ENCODE measurements at regions not wholly inside any gene's neighbourhood (a gene's known extent, or its start where the extent isn't known, plus 50 kb on each side); places are given as distances from the start of the nearest gene placed in this dataset.

GRCh38 chr12:107356937-107357295 lies 263.6 kb upstream of the CRY1 start:
- Histone ChIP-seq H3K9ac (replicated peaks in 1 of 4; ENCODE audit: extremely low read depth in 1 of 4, low read depth in 3 of 4, low read length in 3 of 4) (no peak overlapping the region), H2BK20ac (ENCODE audit: low read length) (no peak overlapping the region), H3K79me2 (ENCODE audit: control insufficient read depth in 1 of 2, insufficient read depth in 2 of 2, low read length in 2 of 2) (no peaks in the 10 kb centered on the region), H2AFZ (ENCODE audit: low read length) (no peak overlapping the region), H3K27ac (ENCODE audit: low read depth, low read length) (no peak overlapping the region), H3K79me1 (ENCODE audit: low read depth, low read length) (no peaks in the 10 kb centered on the region), H4K20me1 (replicated peaks in 1 of 2; ENCODE audit: control insufficient read depth in 1 of 2, insufficient read depth in 2 of 2, low read length in 2 of 2) (peaks cover 0 to 2% of the 10 kb centered on the region in 2 experiments), H3K36me3 (ENCODE audit: control insufficient read depth in 2 of 4, insufficient read depth in 4 of 4, low read length in 3 of 4) (no peaks in the 10 kb centered on the region), H4K8ac (ENCODE audit: extremely low read depth, insufficient read depth, low read length) (no peak overlapping the region), H3K27me3 (replicated peaks in 1 of 4; ENCODE audit: control insufficient read depth in 3 of 4, extremely low read depth in 1 of 4, insufficient read depth in 3 of 4, low read length in 3 of 4) (no peaks in the 10 kb centered on the region), H3K4ac (replicated peaks; ENCODE audit: insufficient read length, low read depth, low read length) (no peak overlapping the region), H2BK5ac (ENCODE audit: low read depth, low read length) (no peak overlapping the region), H2AK5ac (ENCODE audit: low read depth, low read length) (no peak overlapping the region), H3K23ac (ENCODE audit: insufficient read length) (no peak overlapping the region), H3K18ac (ENCODE audit: extremely low read depth, low read length) (no peak overlapping the region), H3K4me3 (ENCODE audit: extremely low read depth in 1 of 4, insufficient read depth in 2 of 4, low read depth in 3 of 4, low read length in 4 of 4) (no peak overlapping the region), H3K9me3 (ENCODE audit: insufficient read depth in 2 of 2, low read depth in 1 of 2, low read length in 1 of 2) (peaks cover 6 to 9% of the 10 kb centered on the region in 2 experiments), H4K5ac (ENCODE audit: insufficient read length, low read depth, low read length) (no peak overlapping the region), H4K91ac (replicated peaks; ENCODE audit: insufficient read length, low read length) (no peak overlapping the region), H3K14ac (ENCODE audit: insufficient read length) (no peak overlapping the region), H3K56ac (replicated peaks; ENCODE audit: insufficient read length, low read depth, low read length) (no peak overlapping the region), H3K4me1 (replicated peaks in 1 of 4; ENCODE audit: control insufficient read depth in 3 of 4, insufficient read depth in 4 of 4, low read length in 3 of 4) (no peaks in the 10 kb centered on the region), H2BK120ac (replicated peaks; ENCODE audit: low read depth, low read length) (no peak overlapping the region), H2BK12ac (ENCODE audit: low read depth, low read length) (no peak overlapping the region), H2BK15ac (ENCODE audit: low read length) (no peak overlapping the region), H3K23me2 (ENCODE audit: low read depth, low read length) (no peaks in the 10 kb centered on the region; the same call in 1 of the 2 replicates), H3K4me2 (ENCODE audit: insufficient read depth in 1 of 2, low read depth in 2 of 2, low read length in 2 of 2) (no peak overlapping the region)
- POLR2A ChIA-PET (ENCODE audit: partially characterized antibody): no interaction called here
- DNase-seq (ENCODE audit: low read depth in 1 of 2, low spot score in 2 of 2) (no peak), FAIRE-seq (no peak)
- WGBS, 2 experiments (ENCODE audit: extremely low coverage in 1 of 2, insufficient coverage in 1 of 2, insufficient read length in 1 of 2, insufficient replicate concordance in 2 of 2, low coverage in 1 of 2, low lambda C conversion rate in 2 of 2, missing lambda C conversion rate in 1 of 2): 89% methylated on average over 2 of the region's 2 CpGs; no CpG with 5 or more reads in 1 of the 2 experiments
- CTCF ChIA-PET (ENCODE audit: partially characterized antibody): interaction anchor here (1.1 to 2.2 kb wide), 6 partner anchors 8 to 99 kb away, joined by 3 to 7 read pairs (median 4); no protein-coding TSS in a partner anchor
- no peak for TF ChIP-seq SUZ12 (IDR thresholded peaks at IDR 0.05; ENCODE audit: low read length)
- no peak for TF ChIP-seq FOSL1 (IDR thresholded peaks at IDR 0.05; ENCODE audit: insufficient read depth, low read depth, low read length)
- no peak for TF ChIP-seq EP300 (IDR thresholded peaks at IDR 0.05; ENCODE audit: borderline replicate concordance in 1 of 2, low read depth in 2 of 2, low read length in 2 of 2)
- TF ChIP-seq NRF1 (IDR thresholded peaks at IDR 0.05; ENCODE audit: low read depth, low read length): no peak
- TF ChIP-seq HDAC6 (IDR thresholded peaks at IDR 0.05; ENCODE audit: low read depth, low read length): no peak
- no peak for TF ChIP-seq NANOG (IDR thresholded peaks at IDR 0.05; ENCODE audit: insufficient read depth, low read depth, low read length, poor library complexity, severe bottlenecking)

All from H1 (cell line).